ENCODE measurements at regions not wholly inside any gene's neighbourhood (a gene's known extent, or its start where the extent isn't known, plus 50 kb on each side); places are given as distances from the start of the nearest gene placed in this dataset.

GRCh38 chr5:85841653-85842052 lies 776.1 kb upstream of the COX7C start (continued):
- TF ChIP-seq, protein P1, sequence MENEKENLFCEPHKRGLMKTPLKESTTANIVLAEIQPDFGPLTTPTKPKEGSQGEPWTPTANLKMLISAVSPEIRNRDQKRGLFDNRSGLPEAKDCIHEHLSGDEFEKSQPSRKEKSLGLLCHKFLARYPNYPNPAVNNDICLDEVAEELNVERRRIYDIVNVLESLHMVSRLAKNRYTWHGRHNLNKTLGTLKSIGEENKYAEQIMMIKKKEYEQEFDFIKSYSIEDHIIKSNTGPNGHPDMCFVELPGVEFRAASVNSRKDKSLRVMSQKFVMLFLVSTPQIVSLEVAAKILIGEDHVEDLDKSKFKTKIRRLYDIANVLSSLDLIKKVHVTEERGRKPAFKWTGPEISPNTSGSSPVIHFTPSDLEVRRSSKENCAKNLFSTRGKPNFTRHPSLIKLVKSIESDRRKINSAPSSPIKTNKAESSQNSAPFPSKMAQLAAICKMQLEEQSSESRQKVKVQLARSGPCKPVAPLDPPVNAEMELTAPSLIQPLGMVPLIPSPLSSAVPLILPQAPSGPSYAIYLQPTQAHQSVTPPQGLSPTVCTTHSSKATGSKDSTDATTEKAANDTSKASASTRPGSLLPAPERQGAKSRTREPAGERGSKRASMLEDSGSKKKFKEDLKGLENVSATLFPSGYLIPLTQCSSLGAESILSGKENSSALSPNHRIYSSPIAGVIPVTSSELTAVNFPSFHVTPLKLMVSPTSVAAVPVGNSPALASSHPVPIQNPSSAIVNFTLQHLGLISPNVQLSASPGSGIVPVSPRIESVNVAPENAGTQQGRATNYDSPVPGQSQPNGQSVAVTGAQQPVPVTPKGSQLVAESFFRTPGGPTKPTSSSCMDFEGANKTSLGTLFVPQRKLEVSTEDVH (IDR thresholded peaks at IDR 0.05; ENCODE audit: low read depth, partially characterized antibody) = no peak
- peak; percentile 93 to 96 for TF ChIP-seq KDM1A (IDR thresholded peaks at IDR 0.05)
- no peak for TF ChIP-seq ILF3 (IDR thresholded peaks at IDR 0.05; ENCODE audit: borderline replicate concordance)
- TF ChIP-seq, protein P2, sequence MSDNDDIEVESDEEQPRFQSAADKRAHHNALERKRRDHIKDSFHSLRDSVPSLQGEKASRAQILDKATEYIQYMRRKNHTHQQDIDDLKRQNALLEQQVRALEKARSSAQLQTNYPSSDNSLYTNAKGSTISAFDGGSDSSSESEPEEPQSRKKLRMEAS (CRISPR knock-in tag; IDR thresholded peaks at IDR 0.05) = no peak
- no peak for TF ChIP-seq PURB (CRISPR knock-in tag; IDR thresholded peaks at IDR 0.05; ENCODE audit: low read depth)
- TF ChIP-seq CBFA2T3 (IDR thresholded peaks at IDR 0.05) = peak; percentile 91
- TF ChIP-seq ZKSCAN1 (IDR thresholded peaks at IDR 0.05; ENCODE audit: low read depth, low read length) = no peak
- no peak for TF ChIP-seq ZBTB17 (CRISPR knock-in tag; IDR thresholded peaks at IDR 0.05)
- TF ChIP-seq MAZ (CRISPR knock-in tag; conservative IDR thresholded peaks at IDR 0.05 in 1 of 2, IDR thresholded peaks at IDR 0.05 in 1 of 2) = no peak
- TF ChIP-seq NR1H2 (CRISPR knock-in tag; IDR thresholded peaks at IDR 0.05) = no peak
- no peak for TF ChIP-seq POLR2A (conservative IDR thresholded peaks at IDR 0.05)
- no peak for TF ChIP-seq CHD7 (IDR thresholded peaks at IDR 0.05; ENCODE audit: low read depth, low read length)
- TF ChIP-seq ZNF449 (CRISPR knock-in tag; IDR thresholded peaks at IDR 0.05) = no peak
- TF ChIP-seq NR2C1 (IDR thresholded peaks at IDR 0.05) = peak; percentile 90
- peak; percentile 83 for TF ChIP-seq NR2C1 (tag; IDR thresholded peaks at IDR 0.05)
